Neural cell (in vitro differentiated cells): ENCODE measurements at regions not wholly inside any gene's neighbourhood (a gene's known extent, or its start where the extent isn't known, plus 50 kb on each side); places are given as distances from the start of the nearest gene placed in this dataset.

ENCODE experiments used
- H2AFZ ChIP-seq: fragments of 200-600, 300-800 bp; sonication (generic), shearing (Covaris generic); 2 replicates; pipeline ENCODE4 v1.6.0; 2014; ENCODE audit warnings: low read depth, mild to moderate bottlenecking, antibody characterized with exemption, low read length, moderate library complexity
- H3F3A ChIP-seq: fragments of 200-600 bp; shearing (Covaris generic); 2 replicates; pipeline ENCODE4 v1.6.1; 2016; ENCODE audit warnings: mild to moderate bottlenecking, moderate library complexity, mixed read lengths, antibody characterized with exemption, low read length; ENCODE audit not compliant: insufficient read depth, poor library complexity, severe bottlenecking
- H3K27ac ChIP-seq: fragments of 200-600, 300-800 bp; sonication (generic), shearing (Covaris generic); 2 replicates; pipeline ENCODE4 v1.5.1; 2014; ENCODE audit warnings: mild to moderate bottlenecking, low read length, moderate library complexity
- H3K27me3 ChIP-seq: fragments of 300-800, 200-600 bp; sonication (generic), shearing (Covaris generic); 2 replicates; pipeline ENCODE4 v1.6.0; 2014; ENCODE audit warnings: mild to moderate bottlenecking, low read depth, low read length, moderate library complexity; ENCODE audit not compliant: insufficient read depth
- H3K36me3 ChIP-seq: fragments of 300-800, 200-600 bp; sonication (generic), shearing (Covaris generic); 2 replicates; pipeline ENCODE4 v1.5.1; 2014; ENCODE audit warnings: mild to moderate bottlenecking, antibody characterized with exemption, low read length, moderate library complexity; ENCODE audit not compliant: insufficient read depth
- H3K4me2 ChIP-seq: fragments of 300-800, 200-600 bp; sonication (generic), shearing (Covaris generic); 2 replicates; pipeline ENCODE4 v1.6.0; 2014; ENCODE audit warnings: mild to moderate bottlenecking, low read length
- H3K4me3 ChIP-seq: fragments of 300-800, 200-600 bp; sonication (generic), shearing (Covaris generic); 2 replicates; pipeline ENCODE4 v1.5.1; 2014; ENCODE audit warnings: mild to moderate bottlenecking, low read length, moderate library complexity
- H3K79me2 ChIP-seq: fragments of 200-600 bp; shearing (Covaris generic); replicated peaks from 2 replicates; pipeline ENCODE4 v1.6.0; 2014; ENCODE audit warnings: mild to moderate bottlenecking, low read length, moderate library complexity; ENCODE audit not compliant: insufficient read depth
- H3K9ac ChIP-seq: fragments of 300-800, 200-600 bp; sonication (generic), shearing (Covaris generic); 2 replicates; pipeline ENCODE4 v1.6.1; 2016; ENCODE audit warnings: mild to moderate bottlenecking, low read length, mixed read lengths
- H3K9me2 ChIP-seq: fragments of 200-600 bp; shearing (Covaris generic); 2 replicates; pipeline ENCODE4 v1.6.1; 2016; ENCODE audit warnings: mild to moderate bottlenecking, low read length, mixed read lengths; ENCODE audit not compliant: insufficient read depth
- H3K9me3 ChIP-seq: fragments of 200-600, 300-800 bp; sonication (generic), shearing (Covaris generic); 2 replicates; pipeline ENCODE4 v1.6.1; 2016; ENCODE audit warnings: mild to moderate bottlenecking, mixed run types, low read length, moderate library complexity, mixed read lengths
- H4K20me1 ChIP-seq: fragments of 200-600 bp; shearing (Covaris generic); 2 replicates; pipeline ENCODE4 v1.6.1; 2016; ENCODE audit warnings: mild to moderate bottlenecking, mixed run types; ENCODE audit not compliant: insufficient read depth
- EP300 ChIP-seq: fragments of 450-650 bp; conservative IDR thresholded peaks from 2 replicates; pipeline ENCODE4 v1.6.1; 2014; ENCODE audit warnings: antibody characterized with exemption, mild to moderate bottlenecking, moderate library complexity; ENCODE audit not compliant: poor library complexity, severe bottlenecking
- EZH2 ChIP-seq: fragments of 200-600, 300-800 bp; shearing (Covaris generic), sonication (generic); IDR thresholded peaks from 2 replicates; pipeline ENCODE4 v1.6.1; 2014; ENCODE audit warnings: antibody characterized with exemption, low read length, borderline replicate concordance, mild to moderate bottlenecking; ENCODE audit not compliant: insufficient read depth, poor library complexity, severe bottlenecking
- MXI1 ChIP-seq: fragments of 450-650 bp; conservative IDR thresholded peaks from 2 replicates; pipeline ENCODE4 v1.6.1; 2014; ENCODE audit warnings: antibody characterized with exemption, mild to moderate bottlenecking; ENCODE audit not compliant: poor library complexity, severe bottlenecking
- POLR2AphosphoS5 ChIP-seq: IDR thresholded peaks from 2 replicates; pipeline ENCODE4 v1.6.1; 2012
- RAD21 ChIP-seq: fragments of 450-650 bp; conservative IDR thresholded peaks from 2 replicates; pipeline ENCODE4 v1.6.1; 2014; ENCODE audit warnings: antibody characterized with exemption, mild to moderate bottlenecking, moderate library complexity
- TAF1 ChIP-seq: IDR thresholded peaks from 2 replicates; pipeline ENCODE4 v1.6.1; 2012; ENCODE audit warnings: low read depth
- TF ChIP-seq, protein P1 (sequence below): fragments of 450-650 bp; IDR thresholded peaks from 2 replicates; pipeline ENCODE4 v1.5.1; 2014; ENCODE audit warnings: antibody characterized with exemption, mild to moderate bottlenecking, moderate library complexity; ENCODE audit not compliant: poor library complexity, severe bottlenecking
- TF ChIP-seq, protein P2 (sequence below): IDR thresholded peaks from 2 replicates; pipeline ENCODE4 v1.6.1; 2012; ENCODE audit warnings: borderline replicate concordance

DNA sequence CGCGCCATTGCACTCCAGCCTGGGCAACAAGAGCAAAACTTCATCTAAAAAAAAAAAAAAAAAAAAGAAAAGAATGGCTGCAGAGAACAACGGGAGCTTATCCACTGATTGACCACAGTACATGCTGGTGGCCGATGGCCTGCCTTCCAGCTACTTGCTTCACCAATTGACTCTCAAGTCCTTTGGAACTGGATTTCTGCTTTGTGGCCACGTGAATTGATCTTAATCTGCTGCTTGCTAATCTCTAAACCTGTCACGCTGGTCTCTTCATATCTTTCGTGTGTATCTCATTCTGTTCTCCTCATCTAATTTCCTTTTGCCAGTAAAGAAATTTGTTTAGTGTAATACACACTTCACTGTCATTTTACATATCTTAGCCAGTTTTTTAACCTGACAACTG, 512.5 kb upstream of the CNTNAP5 start:
- no peaks in the 10 kb centered on the region for H3F3A ChIP-seq
- H3K27me3 ChIP-seq, result no peaks in the 10 kb centered on the region
- no peak overlapping the region for H3K9ac ChIP-seq
- no peaks in the 10 kb centered on the region for H3K9me2 ChIP-seq
- H3K79me2 ChIP-seq, result no peaks in the 10 kb centered on the region
- no peaks in the 10 kb centered on the region for H3K9me3 ChIP-seq
- H3K4me2 ChIP-seq, result no peak overlapping the region
- no peak for TF ChIP-seq TAF1
- no peak overlapping the region for H3K4me3 ChIP-seq
- H2AFZ ChIP-seq, result no peak overlapping the region
- no peaks in the 10 kb centered on the region for H3K36me3 ChIP-seq
- H4K20me1 ChIP-seq, result no peaks in the 10 kb centered on the region
- no peak overlapping the region for H3K27ac ChIP-seq

DNA sequence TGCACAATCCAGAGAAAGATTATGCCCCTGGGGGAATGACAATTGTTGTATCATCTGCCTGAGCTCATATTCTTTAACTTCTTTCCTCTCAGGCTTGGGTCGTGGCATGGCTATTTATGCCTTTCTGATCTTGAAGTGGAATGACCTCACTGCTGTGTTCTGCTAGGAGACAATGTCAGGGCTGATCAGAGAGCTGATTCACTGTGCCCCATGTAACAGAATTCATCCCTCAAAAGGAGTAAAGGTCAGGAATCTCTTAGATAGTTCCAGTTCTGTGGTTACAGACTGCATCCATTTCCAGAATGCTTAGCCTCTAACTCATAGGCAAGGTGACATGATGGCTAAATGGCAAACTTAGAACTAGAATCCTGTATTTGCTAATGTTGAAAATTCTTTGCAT, 511.7 kb upstream of the CNTNAP5 start:
- no peaks in the 10 kb centered on the region for H3K36me3 ChIP-seq
- no peaks in the 10 kb centered on the region for H4K20me1 ChIP-seq
- no peak overlapping the region for H3K27ac ChIP-seq
- H3K4me2 ChIP-seq, result no peak overlapping the region
- TF ChIP-seq EP300 (no peak), POLR2AphosphoS5 (no peak), TAF1 (no peak), MXI1 (no peak), EZH2 (no peak), RAD21 (no peak)
- TF ChIP-seq, protein P1, sequence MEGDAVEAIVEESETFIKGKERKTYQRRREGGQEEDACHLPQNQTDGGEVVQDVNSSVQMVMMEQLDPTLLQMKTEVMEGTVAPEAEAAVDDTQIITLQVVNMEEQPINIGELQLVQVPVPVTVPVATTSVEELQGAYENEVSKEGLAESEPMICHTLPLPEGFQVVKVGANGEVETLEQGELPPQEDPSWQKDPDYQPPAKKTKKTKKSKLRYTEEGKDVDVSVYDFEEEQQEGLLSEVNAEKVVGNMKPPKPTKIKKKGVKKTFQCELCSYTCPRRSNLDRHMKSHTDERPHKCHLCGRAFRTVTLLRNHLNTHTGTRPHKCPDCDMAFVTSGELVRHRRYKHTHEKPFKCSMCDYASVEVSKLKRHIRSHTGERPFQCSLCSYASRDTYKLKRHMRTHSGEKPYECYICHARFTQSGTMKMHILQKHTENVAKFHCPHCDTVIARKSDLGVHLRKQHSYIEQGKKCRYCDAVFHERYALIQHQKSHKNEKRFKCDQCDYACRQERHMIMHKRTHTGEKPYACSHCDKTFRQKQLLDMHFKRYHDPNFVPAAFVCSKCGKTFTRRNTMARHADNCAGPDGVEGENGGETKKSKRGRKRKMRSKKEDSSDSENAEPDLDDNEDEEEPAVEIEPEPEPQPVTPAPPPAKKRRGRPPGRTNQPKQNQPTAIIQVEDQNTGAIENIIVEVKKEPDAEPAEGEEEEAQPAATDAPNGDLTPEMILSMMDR, result no peak
- TF ChIP-seq, protein P2, sequence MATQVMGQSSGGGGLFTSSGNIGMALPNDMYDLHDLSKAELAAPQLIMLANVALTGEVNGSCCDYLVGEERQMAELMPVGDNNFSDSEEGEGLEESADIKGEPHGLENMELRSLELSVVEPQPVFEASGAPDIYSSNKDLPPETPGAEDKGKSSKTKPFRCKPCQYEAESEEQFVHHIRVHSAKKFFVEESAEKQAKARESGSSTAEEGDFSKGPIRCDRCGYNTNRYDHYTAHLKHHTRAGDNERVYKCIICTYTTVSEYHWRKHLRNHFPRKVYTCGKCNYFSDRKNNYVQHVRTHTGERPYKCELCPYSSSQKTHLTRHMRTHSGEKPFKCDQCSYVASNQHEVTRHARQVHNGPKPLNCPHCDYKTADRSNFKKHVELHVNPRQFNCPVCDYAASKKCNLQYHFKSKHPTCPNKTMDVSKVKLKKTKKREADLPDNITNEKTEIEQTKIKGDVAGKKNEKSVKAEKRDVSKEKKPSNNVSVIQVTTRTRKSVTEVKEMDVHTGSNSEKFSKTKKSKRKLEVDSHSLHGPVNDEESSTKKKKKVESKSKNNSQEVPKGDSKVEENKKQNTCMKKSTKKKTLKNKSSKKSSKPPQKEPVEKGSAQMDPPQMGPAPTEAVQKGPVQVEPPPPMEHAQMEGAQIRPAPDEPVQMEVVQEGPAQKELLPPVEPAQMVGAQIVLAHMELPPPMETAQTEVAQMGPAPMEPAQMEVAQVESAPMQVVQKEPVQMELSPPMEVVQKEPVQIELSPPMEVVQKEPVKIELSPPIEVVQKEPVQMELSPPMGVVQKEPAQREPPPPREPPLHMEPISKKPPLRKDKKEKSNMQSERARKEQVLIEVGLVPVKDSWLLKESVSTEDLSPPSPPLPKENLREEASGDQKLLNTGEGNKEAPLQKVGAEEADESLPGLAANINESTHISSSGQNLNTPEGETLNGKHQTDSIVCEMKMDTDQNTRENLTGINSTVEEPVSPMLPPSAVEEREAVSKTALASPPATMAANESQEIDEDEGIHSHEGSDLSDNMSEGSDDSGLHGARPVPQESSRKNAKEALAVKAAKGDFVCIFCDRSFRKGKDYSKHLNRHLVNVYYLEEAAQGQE, result no peak
- no peak overlapping the region for H3K4me3 ChIP-seq
- no peaks in the 10 kb centered on the region for H3K9me2 ChIP-seq
- H3K27me3 ChIP-seq, result no peaks in the 10 kb centered on the region
- no peak overlapping the region for H2AFZ ChIP-seq
- no peaks in the 10 kb centered on the region for H3K9me3 ChIP-seq
- H3F3A ChIP-seq, result no peaks in the 10 kb centered on the region
- H3K79me2 ChIP-seq, result no peaks in the 10 kb centered on the region
- no peak overlapping the region for H3K9ac ChIP-seq

DNA sequence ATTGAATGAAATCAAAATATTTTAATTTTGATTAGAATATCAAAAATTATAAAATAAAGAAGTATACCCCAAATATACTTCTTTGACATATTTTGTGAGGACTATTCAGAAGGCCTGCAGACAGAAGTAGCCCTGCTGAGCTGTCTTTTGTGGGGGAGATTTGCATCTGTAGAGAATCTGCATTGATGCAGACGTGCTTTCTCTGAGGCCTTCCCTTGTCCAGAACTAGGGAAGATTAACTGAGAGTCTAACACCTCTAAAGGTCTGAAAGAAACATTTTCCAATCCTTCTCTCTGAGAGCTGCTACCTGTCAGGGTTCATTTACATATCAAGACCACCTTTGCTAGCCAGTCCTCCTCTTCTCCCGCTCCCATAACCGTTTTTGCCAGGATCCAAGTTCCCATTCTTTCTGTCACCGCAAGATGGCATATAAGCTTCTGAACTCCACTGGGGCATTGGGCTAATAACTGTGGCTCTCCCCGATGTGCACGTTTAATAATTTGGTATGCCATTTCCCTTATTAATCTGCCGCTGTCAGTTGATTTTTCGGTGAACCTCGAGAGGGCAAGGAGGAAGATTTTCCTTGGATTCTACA, 510.4 kb upstream of the CNTNAP5 start:
- Histone ChIP-seq H3K79me2 (no peaks in the 10 kb centered on the region), H3F3A (no peaks in the 10 kb centered on the region), H4K20me1 (no peaks in the 10 kb centered on the region), H3K9ac (no peak overlapping the region), H3K27ac (no peak overlapping the region), H3K9me3 (no peaks in the 10 kb centered on the region), H3K9me2 (no peaks in the 10 kb centered on the region), H3K36me3 (no peaks in the 10 kb centered on the region), H3K4me3 (no peak overlapping the region), H3K27me3 (no peaks in the 10 kb centered on the region), H2AFZ (no peak overlapping the region), H3K4me2 (no peak overlapping the region)
- TF ChIP-seq TAF1 (no peak), EP300 (no peak), EZH2 (no peak), MXI1 (no peak), RAD21 (no peak)
- TF ChIP-seq, protein P2, result no peak
